NCI-H2196 treated with DMSO at 0.1 percent for 48 hours (cell line): ENCODE measurements at regions not wholly inside any gene's neighbourhood (a gene's known extent, or its start where the extent isn't known, plus 50 kb on each side); places are given as distances from the start of the nearest gene placed in this dataset.
"Not testable (repeated sequence)": the region's sequence is repeated elsewhere in the genome, so short reads cannot be mapped to it uniquely, and the experiment has no call there.

Source experiments
- DNase-seq: peaks from one replicate; lab custom pipeline; 2025; ENCODE audit not compliant: unreplicated experiment; lab: John Stamatoyannopoulos, UW

DNA sequence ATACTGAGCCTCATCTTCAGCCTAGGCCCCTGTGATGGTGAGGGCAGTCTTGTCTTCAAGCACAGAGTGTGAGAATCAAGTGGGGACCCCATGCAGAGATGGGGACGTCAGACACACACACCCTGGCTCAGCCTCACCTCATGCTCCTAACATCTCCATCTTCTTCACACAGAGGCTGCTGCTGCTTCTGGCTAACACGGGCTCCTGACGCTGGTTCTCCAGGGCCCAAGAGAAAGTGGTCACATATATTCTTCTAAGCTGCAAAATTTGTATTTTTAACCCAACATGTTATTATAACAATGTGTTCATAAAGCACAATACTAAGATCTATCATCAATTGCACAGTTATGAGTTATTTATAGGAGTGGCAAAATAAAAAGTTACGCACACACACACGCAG, 101.2 kb downstream of the VPREB1 start:
- DNase-seq = no peak

GRCh38 chr22:22346401-22347107, 102.0 kb downstream of the VPREB1 start:
- no peak for DNase-seq

DNA sequence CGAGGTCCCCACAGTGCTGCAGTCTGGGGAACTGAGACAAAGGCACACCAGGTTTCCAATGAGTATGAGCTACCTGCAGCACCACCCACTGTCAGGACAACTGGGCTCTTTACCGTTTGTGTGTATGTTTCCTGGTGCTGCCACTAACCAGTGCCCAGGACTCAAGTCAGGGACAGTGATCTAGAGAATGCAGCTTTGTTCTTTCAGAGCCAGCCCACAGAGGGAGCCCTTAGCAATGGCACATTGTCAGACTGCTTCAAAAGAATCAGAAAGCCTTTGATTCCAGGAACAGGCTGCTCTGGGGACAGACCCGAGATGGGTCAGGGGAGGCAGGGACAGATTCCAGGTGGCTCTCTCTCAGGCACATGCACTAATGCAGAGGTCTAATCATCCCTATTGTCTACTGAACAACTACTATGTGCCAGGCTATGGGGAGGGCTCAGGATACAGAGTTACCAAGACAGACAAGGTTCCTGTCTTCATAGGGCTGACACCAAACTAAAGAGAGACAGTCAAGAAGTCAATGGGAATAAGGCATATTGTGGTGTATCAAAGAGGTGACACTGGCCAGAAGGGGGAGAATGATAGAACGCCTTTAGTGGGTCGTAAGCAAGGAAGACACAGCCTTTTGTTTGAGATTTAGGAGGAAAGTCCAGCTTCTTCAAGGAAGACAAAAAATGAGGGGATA, 103.7 kb downstream of the VPREB1 start:
- no peak for DNase-seq

GRCh38 chr22:22348815-22349454, 104.3 kb downstream of the VPREB1 start:
- DNase-seq = no peak

DNA sequence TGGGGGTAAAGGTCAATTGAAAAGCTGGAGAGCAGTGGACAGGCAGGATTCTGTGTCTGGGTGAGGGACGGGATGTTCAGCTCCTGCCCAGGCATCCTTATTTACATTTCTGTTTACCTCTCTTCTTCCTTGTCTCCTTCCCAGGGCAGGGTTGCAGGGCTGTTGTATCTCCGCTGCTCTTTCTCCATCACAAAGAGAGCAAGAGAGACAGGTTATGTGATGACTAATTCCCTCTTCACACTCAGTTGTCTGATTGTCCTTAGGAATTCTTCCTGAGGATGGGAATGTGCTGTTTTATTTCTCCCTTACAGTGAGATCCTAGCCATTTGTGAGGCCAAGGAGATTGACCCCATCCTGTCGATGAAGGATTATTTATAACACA, 104.9 kb downstream of the VPREB1 start:
- no peak for DNase-seq

DNA sequence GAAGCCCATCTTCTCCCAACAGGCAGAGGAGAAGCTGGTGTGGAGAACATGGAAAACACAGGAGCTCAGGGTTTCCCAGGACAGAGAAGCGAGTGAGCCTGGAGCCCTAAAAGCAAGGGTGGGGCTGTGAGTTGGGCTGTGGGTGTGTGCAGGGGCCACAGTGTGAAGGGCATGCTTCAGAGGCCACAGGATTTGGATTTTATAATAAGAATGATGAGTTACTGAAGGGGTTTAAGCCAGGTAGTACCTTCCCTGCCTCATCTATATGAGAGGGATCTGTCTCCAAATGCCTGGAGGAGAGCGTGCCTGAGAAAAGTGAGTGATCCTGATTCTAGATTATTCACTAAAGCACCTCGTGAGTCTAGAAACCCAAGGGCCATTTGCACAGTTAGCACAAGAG, 106.8 kb downstream of the VPREB1 start:
- DNase-seq = no peak

DNA sequence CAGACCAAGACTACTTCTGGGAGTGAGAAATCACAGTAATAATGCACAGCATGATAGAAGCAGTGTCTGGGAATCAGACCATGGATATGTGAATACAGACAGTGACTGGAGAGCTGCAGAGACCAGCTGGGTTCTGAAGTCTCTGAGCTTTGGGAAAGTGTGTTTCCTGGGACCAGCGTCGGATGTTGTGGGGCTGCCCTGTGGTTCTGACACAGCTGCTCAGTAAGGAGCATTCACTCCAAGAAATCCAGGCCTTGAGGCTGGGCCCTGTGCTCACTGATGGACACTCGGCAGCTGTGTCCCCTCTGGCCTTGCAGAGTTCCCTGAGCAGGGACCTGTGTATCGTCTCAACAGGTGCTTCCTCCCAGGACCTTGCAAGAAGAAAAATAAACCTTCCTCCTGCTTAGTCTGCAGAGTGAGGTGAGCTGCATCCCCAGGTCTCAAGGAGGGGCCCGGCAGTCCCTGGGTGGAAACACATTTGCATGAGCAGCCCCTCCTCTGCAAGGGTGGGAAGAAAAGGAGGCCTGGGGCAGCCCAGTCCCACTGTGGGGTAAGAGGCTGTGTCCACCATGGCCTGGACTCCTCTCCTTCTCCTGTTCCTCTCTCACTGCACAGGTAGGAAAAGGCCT, 107.9 kb downstream of the VPREB1 start:
- no peak for DNase-seq

- no peak for DNase-seq
These were observed 110.7 kb downstream of the VPREB1 start for GRCh38 chr22:22355096-22355834.

- peak; percentile 47 for DNase-seq
These were observed 112.7 kb downstream of the VPREB1 start for GRCh38 chr22:22357024-22357883.

DNA sequence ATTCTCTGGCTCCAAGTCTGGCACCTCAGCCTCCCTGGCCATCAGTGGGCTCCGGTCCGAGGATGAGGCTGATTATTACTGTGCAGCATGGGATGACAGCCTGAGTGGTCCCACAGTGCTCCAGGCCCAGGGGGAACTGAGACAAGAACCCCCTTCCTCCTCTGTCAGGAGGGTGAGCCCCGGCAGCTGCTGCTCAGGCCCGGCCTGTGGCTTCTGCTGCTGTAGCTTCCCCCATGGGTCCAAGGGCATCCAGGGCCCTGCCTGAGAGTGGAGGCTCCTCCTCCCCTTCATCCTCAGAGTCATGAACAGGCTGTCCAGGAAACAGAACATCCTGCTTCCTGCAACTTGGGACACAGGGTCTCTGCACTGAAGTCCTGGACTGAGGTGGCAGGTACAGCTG, 113.6 kb downstream of the VPREB1 start:
- DNase-seq = no peak

DNA sequence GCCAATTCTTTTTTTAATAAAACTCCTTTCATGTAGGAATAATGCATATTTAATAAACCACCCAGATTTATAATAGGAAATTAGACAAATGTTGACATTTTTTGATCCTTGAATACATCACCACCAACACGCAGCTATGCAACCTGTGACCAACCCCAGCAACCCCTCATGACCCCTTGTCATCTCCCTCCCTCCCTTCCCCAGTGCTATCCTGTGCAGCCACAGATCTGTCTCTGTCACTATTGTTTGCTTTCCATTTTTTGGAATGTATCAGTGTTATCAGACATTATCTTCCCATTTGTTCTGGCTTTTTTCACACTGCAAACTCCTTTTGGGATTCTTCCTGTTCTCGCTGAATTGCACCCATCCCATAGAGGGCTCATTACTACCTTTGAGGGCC, 114.1 kb downstream of the VPREB1 start:
- no peak for DNase-seq

GRCh38 chr22:22359465-22359864, 114.9 kb downstream of the VPREB1 start:
- DNase-seq = no peak

DNA sequence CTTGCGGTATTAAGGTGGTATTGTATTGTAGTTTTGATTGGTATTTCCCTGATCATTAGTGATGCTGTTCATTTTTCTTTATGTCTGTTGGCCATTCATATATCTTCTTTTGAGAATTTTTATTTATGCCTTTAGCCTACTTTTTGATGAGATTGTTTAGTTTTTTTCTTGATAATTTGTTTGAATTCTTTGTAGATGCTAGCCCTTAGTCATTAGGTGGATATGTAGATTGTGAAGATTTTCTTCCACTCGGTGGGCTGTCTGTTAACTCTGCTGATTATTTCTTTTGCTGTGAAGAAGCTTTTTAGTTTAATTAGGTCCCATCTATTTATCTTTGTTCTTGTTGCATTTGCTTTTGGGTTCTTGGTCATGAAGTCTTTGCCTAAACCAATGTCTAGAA, 115.4 kb downstream of the VPREB1 start:
- DNase-seq = no peak

DNA sequence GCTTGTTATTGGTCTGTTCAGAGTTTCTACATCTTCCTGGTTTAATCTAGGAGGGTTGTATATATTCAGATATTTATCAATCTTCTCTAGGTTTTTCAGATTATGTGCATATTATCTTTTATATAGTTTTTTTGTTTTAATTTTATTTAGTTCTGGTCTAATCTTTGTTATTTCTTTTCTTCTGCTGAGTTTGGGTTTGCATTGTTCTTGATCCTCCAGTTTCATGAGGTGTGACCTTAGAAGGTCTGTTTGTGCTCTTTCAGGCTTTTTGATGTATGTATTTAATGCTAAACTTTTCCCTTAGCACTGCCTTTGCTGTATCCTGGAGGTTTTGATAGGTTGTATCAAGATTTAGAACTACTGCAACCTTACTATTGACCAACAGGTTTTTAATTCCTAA, 117.7 kb downstream of the VPREB1 start:
- no peak for DNase-seq

DNA sequence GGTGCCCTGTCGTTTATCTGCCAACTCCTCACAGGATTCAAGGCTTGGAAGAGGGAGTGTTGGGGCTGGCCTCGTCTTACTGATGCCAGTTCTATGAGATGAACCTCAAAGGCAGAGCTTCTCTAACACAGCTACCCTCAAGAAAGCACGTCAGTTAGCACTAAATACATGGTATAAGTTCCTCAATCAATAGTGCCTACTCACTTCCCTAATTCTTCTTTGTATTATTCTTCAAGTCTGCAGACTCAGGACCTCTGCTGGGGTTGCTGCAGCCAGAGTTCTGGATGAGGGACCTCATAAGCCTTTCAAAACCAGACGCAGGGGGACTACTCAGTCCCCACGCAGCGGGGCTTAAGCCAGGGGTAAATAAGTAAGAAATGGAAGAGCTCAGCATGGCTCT, 118.3 kb downstream of the VPREB1 start:
- DNase-seq = no peak

- DNase-seq = no peak
These were observed 119.6 kb downstream of the VPREB1 start for GRCh38 chr22:22364207-22364606.

GRCh38 chr22:22366537-22366936, 122.0 kb downstream of the VPREB1 start:
- DNase-seq = no peak

DNA sequence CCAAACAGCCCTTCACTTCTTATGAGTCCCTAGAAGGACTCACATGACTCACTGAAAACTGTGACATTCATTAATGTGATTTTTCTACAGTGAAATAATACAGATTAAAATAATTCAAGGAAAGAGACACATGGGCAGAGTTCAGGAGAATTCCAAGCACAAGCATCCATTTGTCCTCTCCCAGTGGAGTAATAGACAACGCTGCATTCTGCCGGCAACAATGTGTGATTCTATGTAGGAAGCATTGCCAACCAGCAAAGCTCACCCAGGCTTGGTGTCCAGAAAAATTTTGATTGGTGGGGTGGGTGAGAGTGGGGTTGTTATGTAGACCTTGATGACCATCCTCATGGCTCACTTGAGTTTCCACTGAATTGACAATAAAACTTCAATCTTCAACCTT, 123.9 kb downstream of the VPREB1 start:
- no peak for DNase-seq

GRCh38 chr22:22369219-22369963, 124.8 kb downstream of the VPREB1 start:
- DNase-seq = not testable (repeated sequence)

DNA sequence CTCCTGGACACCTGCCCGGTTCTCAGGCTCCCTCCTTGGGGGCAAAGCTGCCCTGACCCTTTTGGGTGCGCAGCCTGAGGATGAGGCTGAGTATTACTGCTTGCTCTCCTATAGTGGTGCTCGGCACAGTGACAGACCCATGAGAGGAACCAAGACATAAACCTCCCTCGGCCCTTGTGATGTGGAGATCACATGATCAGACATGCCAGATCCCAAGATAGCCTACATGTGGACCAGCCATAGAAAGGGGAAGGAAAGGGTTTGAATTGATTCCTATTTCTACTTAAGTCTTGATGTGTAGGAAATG, 125.3 kb downstream of the VPREB1 start:
- no peak for DNase-seq
